Esophagus squamous epithelium (tissue), 4 donors: ENCODE measurements at regions not wholly inside any gene's neighbourhood (a gene's known extent, or its start where the extent isn't known, plus 50 kb on each side); places are given as distances from the start of the nearest gene placed in this dataset.

Experiments used
- CTCF ChIP-seq, 6 experiments: fragments of 450-650 bp in 4 of 6; fragments of 200-600 bp in 2 of 6; sonication (generic) in 2 of 6; IDR thresholded peaks; one replicate each; pipeline ENCODE4 v1.5.1; 2016 to 2019; ENCODE audit warnings: antibody characterized with exemption in 6 of 6, mild to moderate bottlenecking in 4 of 6, moderate library complexity in 4 of 6
- POLR2A ChIP-seq, 4 donors: fragments of 450-650 bp; IDR thresholded peaks; one replicate each; pipeline ENCODE4 v1.6.1; 2017; ENCODE audit warnings: antibody characterized with exemption in 4 of 4, mild to moderate bottlenecking in 4 of 4, moderate library complexity in 3 of 4

GRCh38 chr21:41630249-41630648 is 122.3 kb upstream of the TMPRSS2 start:
- TF ChIP-seq CTCF (IDR thresholded peaks at IDR 0.05) = no peak
- TF ChIP-seq POLR2A (IDR thresholded peaks at IDR 0.05) = no peak
